GM21447 (cell line): ENCODE measurements at regions not wholly inside any gene's neighbourhood (a gene's known extent, or its start where the extent isn't known, plus 50 kb on each side); places are given as distances from the start of the nearest gene placed in this dataset.

Experiments
- ATAC-seq: cut with Tn5 transposase; IDR thresholded peaks from one replicate; pipeline ENCODE4 v1.9.1; 2021; ENCODE audit not compliant: unreplicated experiment

GRCh38 chr7:132733860-132734259 lies 157.6 kb upstream of the PLXNA4 start:
- no peak for ATAC-seq

GRCh38 chr7:132732321-132732865 lies 156.1 kb upstream of the PLXNA4 start:
- no peak for ATAC-seq

GRCh38 chr7:132730105-132730504 lies 153.8 kb upstream of the PLXNA4 start:
- ATAC-seq: no peak

GRCh38 chr7:132723506-132724081 lies 147.3 kb upstream of the PLXNA4 start:
- no peak for ATAC-seq

GRCh38 chr7:132720835-132721234 lies 144.6 kb upstream of the PLXNA4 start:
- ATAC-seq: no peak

GRCh38 chr7:132713893-132714292 lies 137.6 kb upstream of the PLXNA4 start:
- ATAC-seq: no peak

- no peak for ATAC-seq
Observed at GRCh38 chr7:132709971-132710567, 133.8 kb upstream of the PLXNA4 start.

- no peak for ATAC-seq
Observed at GRCh38 chr7:132708470-132708869, 132.2 kb upstream of the PLXNA4 start.

GRCh38 chr7:132705146-132705545 lies 128.9 kb upstream of the PLXNA4 start:
- no peak for ATAC-seq

- no peak for ATAC-seq
Observed at GRCh38 chr7:132703742-132704141, 127.5 kb upstream of the PLXNA4 start.

GRCh38 chr7:132697003-132697402 lies 120.7 kb upstream of the PLXNA4 start:
- ATAC-seq: no peak

- no peak for ATAC-seq
Observed at GRCh38 chr7:132696332-132696731, 120.1 kb upstream of the PLXNA4 start.

- no peak for ATAC-seq
Observed at GRCh38 chr7:132691201-132691600, 114.9 kb upstream of the PLXNA4 start.

- no peak for ATAC-seq
Observed at GRCh38 chr7:132690174-132690573, 113.9 kb upstream of the PLXNA4 start.

- no peak for ATAC-seq
Observed at GRCh38 chr7:132687981-132688383, 111.7 kb upstream of the PLXNA4 start.

- no peak for ATAC-seq
Observed at GRCh38 chr7:132687016-132687415, 110.7 kb upstream of the PLXNA4 start.

- ATAC-seq: no peak
Observed at GRCh38 chr7:132685277-132685676, 109.0 kb upstream of the PLXNA4 start.

GRCh38 chr7:132683896-132684690 lies 107.8 kb upstream of the PLXNA4 start:
- ATAC-seq: no peak

- no peak for ATAC-seq
Observed at GRCh38 chr7:132681951-132682350, 105.7 kb upstream of the PLXNA4 start.

GRCh38 chr7:132680590-132680989 lies 104.3 kb upstream of the PLXNA4 start:
- ATAC-seq: no peak

- no peak for ATAC-seq
Observed at GRCh38 chr7:132678656-132679055, 102.4 kb upstream of the PLXNA4 start.

- no peak for ATAC-seq
Observed at GRCh38 chr7:132677918-132678317, 101.6 kb upstream of the PLXNA4 start.
